Caco-2 (cell line): ENCODE measurements at regions not wholly inside any gene's neighbourhood (a gene's known extent, or its start where the extent isn't known, plus 50 kb on each side); places are given as distances from the start of the nearest gene placed in this dataset.
A peak's percentile ranks its signal among the peaks of the same experiment; 100 is the strongest.

Source experiments
- BruUV-seq: library from RNA; stranded (reverse); fragments of 400-500 nt; replicated peaks from 2 replicates; lab custom pipeline; 2021; lab: Mats Ljungman, UMichigan
- CTCF ChIA-PET: fragments of 300-600 bp; sonication (Branson Sonifier 250); formaldehyde crosslinking; loops from one replicate; lab custom pipeline; 2022; ENCODE audit warnings: antibody characterized with exemption; lab: Charles Lee
- POLR2A ChIA-PET: fragments of 300-600 bp; sonication (Branson Sonifier 250); formaldehyde crosslinking; loops from one replicate; lab custom pipeline; 2022; ENCODE audit warnings: antibody characterized with exemption; lab: Charles Lee
- DNase-seq, 2 experiments: peaks; one replicate each; pipeline versions ENCODE4 v3.0.0 to v3.0.0-alpha.2; 2020 to 2022
- H3K27me3 ChIP-seq: replicated peaks from 2 replicates; pipeline ENCODE4 v1.6.0; 2011; ENCODE audit warnings: low read length; ENCODE audit not compliant: control insufficient read depth, insufficient read depth
- H3K36me3 ChIP-seq: 2 replicates; pipeline ENCODE4 v1.5.1; 2011; ENCODE audit warnings: low read length; ENCODE audit not compliant: control insufficient read depth, insufficient read depth
- H3K4me1 ChIP-seq: fragments of 250-450 bp; sonication (Bioruptor Pico); 2 replicates; pipeline ENCODE4 v1.5.1; 2020; ENCODE audit warnings: mild to moderate bottlenecking
- H3K4me3 ChIP-seq: 2 replicates; pipeline ENCODE4 v1.5.1; 2011; ENCODE audit warnings: low read depth, mild to moderate bottlenecking, control low read depth, low read length
- H3K9me3 ChIP-seq: fragments of 250-450 bp; sonication (Bioruptor Pico); 2 replicates; pipeline ENCODE4 v1.5.1; 2020; ENCODE audit warnings: mild to moderate bottlenecking, moderate library complexity
- H3K27ac Mint-ChIP-seq: one replicate; pipeline ENCODE4 v1.8.0; 2022; ENCODE audit warnings: mixed read lengths; ENCODE audit not compliant: unreplicated experiment
- H3K27me3 Mint-ChIP-seq: one replicate; pipeline ENCODE4 v1.8.0; 2022; ENCODE audit warnings: mixed read lengths; ENCODE audit not compliant: insufficient read depth, unreplicated experiment
- H3K36me3 Mint-ChIP-seq: one replicate; pipeline ENCODE4 v1.8.0; 2022; ENCODE audit warnings: mild to moderate bottlenecking, mixed read lengths; ENCODE audit not compliant: insufficient read depth, unreplicated experiment
- H3K4me1 Mint-ChIP-seq: one replicate; pipeline ENCODE4 v1.8.0; 2022; ENCODE audit warnings: low read depth, mixed read lengths; ENCODE audit not compliant: unreplicated experiment
- H3K4me3 Mint-ChIP-seq: one replicate; pipeline ENCODE4 v1.8.0; 2022; ENCODE audit warnings: mild to moderate bottlenecking, moderate library complexity, mixed read lengths; ENCODE audit not compliant: unreplicated experiment
- H3K9me3 Mint-ChIP-seq: one replicate; pipeline ENCODE4 v1.8.0; 2022; ENCODE audit warnings: mixed read lengths; ENCODE audit not compliant: unreplicated experiment
- intact Hi-C: fragments of 100-400 bp; cut with micrococcal nuclease; formaldehyde crosslinking; loops from one replicate; pipeline ENCODE4 v1.10.0; 2022; ENCODE audit not compliant: unreplicated experiment
- TF ChIP-seq, protein P1 (sequence below), 2 experiments: fragments of 200-600 bp in 1 of 2; IDR thresholded peaks; 1 replicate in 1 of 2; 2 replicates in 1 of 2; pipeline versions ENCODE4 v1.5.1 to v1.8.0; 2011 to 2022; ENCODE audit warnings: antibody characterized with exemption in 1 of 2, control low read depth in 1 of 2, inconsistent platforms in 1 of 2, low read depth in 1 of 2, low read length in 1 of 2, mild to moderate bottlenecking in 1 of 2, moderate library complexity in 1 of 2; ENCODE audit not compliant: insufficient read depth in 1 of 2, severe bottlenecking in 1 of 2, unreplicated experiment in 1 of 2

DNA sequence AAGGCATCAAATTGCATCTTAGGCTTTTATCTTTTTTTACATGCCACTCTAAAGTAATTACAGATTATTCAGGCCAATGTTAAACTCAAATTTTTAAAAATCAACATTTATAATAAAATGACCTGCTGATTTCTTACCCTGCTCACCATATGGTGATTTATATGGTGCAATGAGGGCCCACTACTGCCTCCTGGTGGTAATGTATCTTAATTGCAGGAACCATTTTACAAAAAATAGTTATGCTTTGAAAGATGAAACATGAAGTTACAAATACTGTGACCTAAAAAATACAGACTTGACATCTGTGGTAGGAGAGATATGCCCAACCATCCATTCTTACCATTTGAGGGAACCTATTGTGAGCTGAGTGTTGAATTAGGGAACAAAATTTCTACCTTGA is 292.6 kb upstream of the TAS2R1 start:
- no peaks in the 10 kb centered on the region for H3K36me3 ChIP-seq
- H3K27ac Mint-ChIP-seq, result no peak overlapping the region
- no TSS peak for BruUV-seq
- no peaks in the 10 kb centered on the region for H3K27me3 Mint-ChIP-seq
- TF ChIP-seq, protein P1, sequence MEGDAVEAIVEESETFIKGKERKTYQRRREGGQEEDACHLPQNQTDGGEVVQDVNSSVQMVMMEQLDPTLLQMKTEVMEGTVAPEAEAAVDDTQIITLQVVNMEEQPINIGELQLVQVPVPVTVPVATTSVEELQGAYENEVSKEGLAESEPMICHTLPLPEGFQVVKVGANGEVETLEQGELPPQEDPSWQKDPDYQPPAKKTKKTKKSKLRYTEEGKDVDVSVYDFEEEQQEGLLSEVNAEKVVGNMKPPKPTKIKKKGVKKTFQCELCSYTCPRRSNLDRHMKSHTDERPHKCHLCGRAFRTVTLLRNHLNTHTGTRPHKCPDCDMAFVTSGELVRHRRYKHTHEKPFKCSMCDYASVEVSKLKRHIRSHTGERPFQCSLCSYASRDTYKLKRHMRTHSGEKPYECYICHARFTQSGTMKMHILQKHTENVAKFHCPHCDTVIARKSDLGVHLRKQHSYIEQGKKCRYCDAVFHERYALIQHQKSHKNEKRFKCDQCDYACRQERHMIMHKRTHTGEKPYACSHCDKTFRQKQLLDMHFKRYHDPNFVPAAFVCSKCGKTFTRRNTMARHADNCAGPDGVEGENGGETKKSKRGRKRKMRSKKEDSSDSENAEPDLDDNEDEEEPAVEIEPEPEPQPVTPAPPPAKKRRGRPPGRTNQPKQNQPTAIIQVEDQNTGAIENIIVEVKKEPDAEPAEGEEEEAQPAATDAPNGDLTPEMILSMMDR (IDR thresholded peaks at IDR 0.05; ENCODE audit: insufficient read depth in 1 of 2, low read depth in 1 of 2, low read length in 1 of 2, severe bottlenecking in 1 of 2, unreplicated experiment in 1 of 2), result peak; percentile 7 to 42
- intact Hi-C loops, result no loop called here
- POLR2A ChIA-PET, result no interaction called here
- peaks cover 25% of the 10 kb centered on the region for H3K9me3 Mint-ChIP-seq
- H3K27me3 ChIP-seq, result no peaks in the 10 kb centered on the region
- DNase-seq, result no peak
- H3K4me3 ChIP-seq, result no peak overlapping the region
- H3K4me1 Mint-ChIP-seq, result peaks cover 5% of the 10 kb centered on the region
- no peaks in the 10 kb centered on the region for H3K36me3 Mint-ChIP-seq
- CTCF ChIA-PET, result no interaction called here
- peaks cover 8% of the 10 kb centered on the region; the same call in 1 of the 2 replicates for H3K4me1 ChIP-seq
- no peak overlapping the region for H3K4me3 Mint-ChIP-seq
- H3K9me3 ChIP-seq, result peaks cover 5% of the 10 kb centered on the region

DNA sequence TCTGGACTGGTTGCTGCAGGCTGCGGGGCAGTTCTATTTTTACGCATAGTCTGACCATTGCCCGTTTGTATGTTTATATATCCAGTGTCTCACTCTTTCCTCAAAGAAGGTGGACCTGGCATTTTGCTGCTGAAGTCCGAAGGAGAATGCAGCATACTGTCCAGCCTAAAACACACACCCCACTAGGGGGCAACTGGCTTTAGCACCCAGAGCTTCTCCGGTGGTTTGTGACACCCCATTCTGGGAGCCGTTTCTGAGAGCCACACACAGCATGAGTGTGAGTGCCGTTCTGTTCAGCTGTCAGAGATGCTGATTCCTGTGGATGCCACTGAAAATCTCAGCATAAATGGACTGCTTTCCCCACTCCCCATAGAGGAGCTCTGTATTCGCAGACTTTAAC is 290.5 kb upstream of the TAS2R1 start:
- intact Hi-C loops, result no loop called here
- H3K36me3 ChIP-seq, result no peaks in the 10 kb centered on the region
- TF ChIP-seq, protein P1 (IDR thresholded peaks at IDR 0.05; ENCODE audit: insufficient read depth in 1 of 2, low read depth in 1 of 2, low read length in 1 of 2, severe bottlenecking in 1 of 2, unreplicated experiment in 1 of 2), result peak in 1 of 2 experiments; percentile 10
- no peaks in the 10 kb centered on the region for H3K4me1 Mint-ChIP-seq
- H3K4me3 ChIP-seq, result no peak overlapping the region
- no TSS peak for BruUV-seq
- H3K27me3 ChIP-seq, result no peaks in the 10 kb centered on the region
- H3K9me3 Mint-ChIP-seq, result peaks cover 25% of the 10 kb centered on the region
- H3K27me3 Mint-ChIP-seq, result no peaks in the 10 kb centered on the region
- peaks cover 5% of the 10 kb centered on the region for H3K9me3 ChIP-seq
- CTCF ChIA-PET, result interaction anchor here (0.5 to 1.0 kb wide), 3 partner anchors 61 to 560 kb away, joined by 3 read pairs; no protein-coding TSS in a partner anchor
- DNase-seq, result peak in 1 of 2 experiments; percentile 5
- H3K4me3 Mint-ChIP-seq, result no peak overlapping the region
- no peak overlapping the region for H3K27ac Mint-ChIP-seq
- H3K4me1 ChIP-seq, result no peaks in the 10 kb centered on the region
- no peaks in the 10 kb centered on the region for H3K36me3 Mint-ChIP-seq
- POLR2A ChIA-PET, result no interaction called here

DNA sequence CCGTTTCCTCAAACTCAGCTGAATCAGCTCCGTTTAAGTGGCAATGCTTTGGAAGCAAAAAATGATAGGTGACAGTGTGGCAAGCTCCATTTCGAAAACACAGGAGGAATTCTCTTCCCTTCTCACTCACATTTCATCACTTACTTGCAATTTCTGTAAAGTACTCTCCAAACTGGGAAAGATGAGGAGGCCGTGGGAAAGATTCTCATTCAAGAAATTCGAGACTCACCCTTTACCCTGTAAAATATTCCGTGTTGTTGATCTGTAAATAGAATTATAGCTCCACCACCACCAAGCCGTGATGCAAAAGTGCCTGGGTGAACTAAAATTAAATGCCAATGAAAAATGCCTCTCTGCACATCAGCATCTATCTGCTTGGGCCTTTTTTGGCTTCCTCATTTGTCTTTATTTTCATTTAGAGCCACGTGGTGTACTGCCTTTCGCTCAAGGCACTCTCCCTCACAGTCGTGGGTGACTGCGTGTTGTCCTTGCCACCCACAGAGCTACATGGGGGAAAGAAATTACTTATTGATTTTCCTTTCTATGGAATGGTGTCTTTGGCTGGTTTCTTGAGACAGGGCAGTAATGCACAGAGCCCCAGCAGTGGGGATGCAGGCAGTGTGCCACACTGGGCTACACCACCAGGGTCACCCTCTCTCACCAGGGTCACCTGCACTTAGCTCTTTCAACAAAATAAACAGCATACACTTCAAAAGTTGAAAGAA is 289.3 kb upstream of the TAS2R1 start:
- no peak overlapping the region for H3K4me3 Mint-ChIP-seq
- CTCF ChIA-PET, result no interaction called here

More for the DNA sequence above, 289.3 kb upstream of the TAS2R1 start:
- H3K4me3 ChIP-seq, result no peak overlapping the region
- intact Hi-C loops, result no loop called here
- no peaks in the 10 kb centered on the region for H3K36me3 Mint-ChIP-seq
- TF ChIP-seq, protein P1 (IDR thresholded peaks at IDR 0.05; ENCODE audit: insufficient read depth in 1 of 2, low read depth in 1 of 2, low read length in 1 of 2, severe bottlenecking in 1 of 2, unreplicated experiment in 1 of 2), result no peak
- H3K4me1 Mint-ChIP-seq, result no peaks in the 10 kb centered on the region
- no peaks in the 10 kb centered on the region for H3K27me3 ChIP-seq
- H3K9me3 Mint-ChIP-seq, result peaks cover 15% of the 10 kb centered on the region
- POLR2A ChIA-PET, result no interaction called here
- H3K4me1 ChIP-seq, result no peaks in the 10 kb centered on the region
- no peak for DNase-seq
- no TSS peak for BruUV-seq
- H3K9me3 ChIP-seq, result peaks cover 5% of the 10 kb centered on the region
- H3K27ac Mint-ChIP-seq, result no peak overlapping the region
- no peaks in the 10 kb centered on the region for H3K27me3 Mint-ChIP-seq
- no peaks in the 10 kb centered on the region for H3K36me3 ChIP-seq
